H1 (cell line): ENCODE measurements at regions not wholly inside any gene's neighbourhood (a gene's known extent, or its start where the extent isn't known, plus 50 kb on each side); places are given as distances from the start of the nearest gene placed in this dataset.
"Not testable (repeated sequence)": the region's sequence is repeated elsewhere in the genome, so short reads cannot be mapped to it uniquely, and the experiment has no call there.

Experiments used
- CTCF ChIA-PET: fragments of 300-600 bp; sonication (Branson Sonifier 250); formaldehyde crosslinking; loops from one replicate; lab custom pipeline; 2021; ENCODE audit not compliant: partially characterized antibody; lab: Charles Lee
- POLR2A ChIA-PET: fragments of 300-600 bp; sonication (Branson Sonifier 250); formaldehyde crosslinking; loops from one replicate; lab custom pipeline; 2021; ENCODE audit warnings: inconsistent platforms; ENCODE audit not compliant: partially characterized antibody; lab: Charles Lee
- DNase-seq, 2 experiments: peaks; one replicate each; pipeline versions ENCODE4 v3.0.0 to v3.0.0-alpha.2; 2010 to 2022; ENCODE audit warnings: low spot score in 2 of 2, low read depth in 1 of 2, mixed read lengths in 1 of 2
- FAIRE-seq: peaks from 2 replicates; lab custom pipeline; 2011; peaks lifted over from hg19 to GRCh38; lab: Jason Lieb, UNC
- H2AFZ ChIP-seq: 2 replicates; pipeline ENCODE4 v1.8.1; 2012; ENCODE audit warnings: low read length, inconsistent platforms
- H2AK5ac ChIP-seq: 2 replicates; pipeline ENCODE4 v1.6.1; 2013; ENCODE audit warnings: low read depth, low read length
- H2BK120ac ChIP-seq: replicated peaks from 2 replicates; pipeline ENCODE3; 2013; ENCODE audit warnings: low read depth, low read length, inconsistent platforms
- H2BK12ac ChIP-seq: 2 replicates; pipeline ENCODE4 v1.6.1; 2013; ENCODE audit warnings: low read depth, low read length
- H2BK15ac ChIP-seq: 2 replicates; pipeline ENCODE4 v1.6.1; 2013; ENCODE audit warnings: low read length
- H2BK20ac ChIP-seq: 2 replicates; pipeline ENCODE4 v1.6.1; 2013; ENCODE audit warnings: low read length
- H2BK5ac ChIP-seq: 2 replicates; pipeline ENCODE4 v1.6.1; 2013; ENCODE audit warnings: low read depth, low read length
- H3K14ac ChIP-seq: 2 replicates; pipeline ENCODE4 v1.6.1; 2013; ENCODE audit warnings: inconsistent platforms; ENCODE audit not compliant: insufficient read length
- H3K18ac ChIP-seq: 2 replicates; pipeline ENCODE4 v1.6.1; 2013; ENCODE audit warnings: low read length; ENCODE audit errors: extremely low read depth
- H3K23ac ChIP-seq: 2 replicates; pipeline ENCODE4 v1.6.1; 2013; ENCODE audit warnings: inconsistent platforms; ENCODE audit not compliant: insufficient read length
- H3K23me2 ChIP-seq: 2 replicates; pipeline ENCODE4 v1.6.1; 2013; ENCODE audit warnings: low read depth, low read length
- H3K27ac ChIP-seq: 2 replicates; pipeline ENCODE4 v1.6.1; 2011; ENCODE audit warnings: low read depth, low read length, inconsistent platforms
- H3K27me3 ChIP-seq, 4 experiments: replicated peaks in 1 of 4; 1 replicate in 1 of 4; 2 replicates in 3 of 4; pipeline versions ENCODE4 v1.6.1 to v1.8.1; 2011 to 2013; ENCODE audit warnings: low read length in 3 of 4, mild to moderate bottlenecking in 3 of 4, inconsistent platforms in 2 of 4, mixed read lengths in 2 of 4, moderate library complexity in 1 of 4; ENCODE audit not compliant: control insufficient read depth in 3 of 4, insufficient read depth in 3 of 4; ENCODE audit errors: extremely low read depth in 1 of 4
- H3K36me3 ChIP-seq, 4 experiments: 2 replicates each; pipeline versions ENCODE4 v1.6.1 to v1.8.1; 2011 to 2013; ENCODE audit warnings: mild to moderate bottlenecking in 4 of 4, low read length in 3 of 4, moderate library complexity in 2 of 4, control low read depth in 1 of 4, inconsistent platforms in 1 of 4; ENCODE audit not compliant: insufficient read depth in 4 of 4, control insufficient read depth in 2 of 4
- H3K4ac ChIP-seq: replicated peaks from 2 replicates; pipeline ENCODE3; 2013; ENCODE audit warnings: low read length, low read depth, mixed read lengths, inconsistent platforms; ENCODE audit not compliant: insufficient read length
- H3K4me1 ChIP-seq, 4 experiments: replicated peaks in 1 of 4; 1 replicate in 1 of 4; 2 replicates in 3 of 4; pipeline versions ENCODE4 v1.6.1 to v1.8.1; 2011 to 2013; ENCODE audit warnings: low read length in 3 of 4, inconsistent platforms in 2 of 4, mixed read lengths in 1 of 4; ENCODE audit not compliant: insufficient read depth in 4 of 4, control insufficient read depth in 3 of 4
- H3K4me2 ChIP-seq, 2 experiments: 2 replicates each; pipeline versions ENCODE4 v1.6.1 to v1.8.1; 2011 to 2013; ENCODE audit warnings: low read depth in 2 of 2, low read length in 2 of 2, control low read depth in 1 of 2, inconsistent platforms in 1 of 2, mild to moderate bottlenecking in 1 of 2; ENCODE audit not compliant: insufficient read depth in 1 of 2
- H3K4me3 ChIP-seq, 4 experiments: fragments of 200-600, 300-600 bp in 1 of 4; sonication (generic), shearing (Covaris generic), sonication (Bioruptor Twin) in 1 of 4; 2 replicates each; pipeline versions ENCODE4 v1.5.1 to v1.8.1; 2011 to 2016; ENCODE audit warnings: low read length in 4 of 4, low read depth in 3 of 4, control low read depth in 2 of 4, inconsistent platforms in 2 of 4, mild to moderate bottlenecking in 2 of 4, mixed read lengths in 1 of 4, moderate library complexity in 1 of 4; ENCODE audit not compliant: insufficient read depth in 2 of 4; ENCODE audit errors: extremely low read depth in 1 of 4
- H3K56ac ChIP-seq: replicated peaks from 2 replicates; pipeline ENCODE3; 2013; ENCODE audit warnings: low read depth, mild to moderate bottlenecking, mixed read lengths, low read length, inconsistent platforms; ENCODE audit not compliant: insufficient read length
- H3K79me1 ChIP-seq: 2 replicates; pipeline ENCODE4 v1.6.1; 2013; ENCODE audit warnings: low read depth, low read length, control low read depth
- H3K79me2 ChIP-seq, 2 experiments: 2 replicates each; pipeline versions ENCODE4 v1.6.1 to v1.8.1; 2012 to 2013; ENCODE audit warnings: low read length in 2 of 2, mild to moderate bottlenecking in 2 of 2, inconsistent platforms in 1 of 2; ENCODE audit not compliant: insufficient read depth in 2 of 2, control insufficient read depth in 1 of 2
- H3K9ac ChIP-seq, 4 experiments: replicated peaks in 1 of 4; 1 replicate in 1 of 4; 2 replicates in 3 of 4; pipeline versions ENCODE4 v1.6.1 to v1.8.1; 2011 to 2013; ENCODE audit warnings: low read depth in 3 of 4, low read length in 3 of 4, control low read depth in 2 of 4, mild to moderate bottlenecking in 2 of 4, moderate library complexity in 2 of 4, inconsistent platforms in 1 of 4; ENCODE audit errors: extremely low read depth in 1 of 4
- H3K9me3 ChIP-seq, 2 experiments: 2 replicates each; pipeline versions ENCODE4 v1.6.1 to v1.8.1; 2012 to 2013; ENCODE audit warnings: mild to moderate bottlenecking in 2 of 2, moderate library complexity in 2 of 2, control low read depth in 1 of 2, inconsistent platforms in 1 of 2, low read depth in 1 of 2, low read length in 1 of 2, mixed read lengths in 1 of 2; ENCODE audit not compliant: insufficient read depth in 2 of 2
- H4K20me1 ChIP-seq, 2 experiments: replicated peaks in 1 of 2; 2 replicates each; pipeline versions ENCODE3 to v1.8.1; 2011 to 2013; ENCODE audit warnings: inconsistent platforms in 2 of 2, low read length in 2 of 2, mild to moderate bottlenecking in 1 of 2; ENCODE audit not compliant: insufficient read depth in 2 of 2, control insufficient read depth in 1 of 2
- H4K5ac ChIP-seq: 2 replicates; pipeline ENCODE4 v1.6.1; 2013; ENCODE audit warnings: low read length, low read depth, mixed read lengths, inconsistent platforms; ENCODE audit not compliant: insufficient read length
- H4K8ac ChIP-seq: 2 replicates; pipeline ENCODE4 v1.8.0; 2013; ENCODE audit warnings: mild to moderate bottlenecking, moderate library complexity, low read length, inconsistent platforms; ENCODE audit not compliant: insufficient read depth; ENCODE audit errors: extremely low read depth
- H4K91ac ChIP-seq: replicated peaks from 2 replicates; pipeline ENCODE3; 2013; ENCODE audit warnings: low read length, mixed read lengths, inconsistent platforms; ENCODE audit not compliant: insufficient read length
- WGBS, 2 experiments: shearing (Covaris generic) in 1 of 2; methylation state at CpG; one replicate each; pipeline versions ENCODE4 v1.1.6 to v1.1.7; 2013 to 2015; ENCODE audit warnings: low lambda C conversion rate in 2 of 2, mixed read lengths in 2 of 2, inconsistent platforms in 1 of 2, low coverage in 1 of 2, missing lambda C conversion rate in 1 of 2; ENCODE audit not compliant: insufficient replicate concordance in 2 of 2, insufficient coverage in 1 of 2, insufficient read length in 1 of 2; ENCODE audit errors: extremely low coverage in 1 of 2, missing lambda C conversion rate in 1 of 2; 5-methylcytosine and 5-hydroxymethylcytosine counted together

- H2BK5ac ChIP-seq, result not testable (repeated sequence)
- CTCF ChIA-PET, result interaction anchor here (1.2 kb wide), 1 partner anchor 17 kb away, joined by 3 read pairs; no protein-coding TSS in a partner anchor
Observed at GRCh38 chr2:38137958-38138357, 62.0 kb upstream of the CYP1B1 start.

More at GRCh38 chr2:38137958-38138357, 62.0 kb upstream of the CYP1B1 start:
- H3K56ac ChIP-seq, FAIRE-seq, H3K36me3 ChIP-seq, H2AK5ac ChIP-seq, H4K91ac ChIP-seq, H3K27ac ChIP-seq, H4K20me1 ChIP-seq, H3K4me2 ChIP-seq, H3K9ac ChIP-seq, H3K14ac ChIP-seq, H2BK20ac ChIP-seq, H3K27me3 ChIP-seq, H2BK120ac ChIP-seq, H2BK12ac ChIP-seq, H3K79me2 ChIP-seq, H3K18ac ChIP-seq, H3K4ac ChIP-seq, H3K23me2 ChIP-seq, H3K4me3 ChIP-seq, H3K79me1 ChIP-seq, H3K23ac ChIP-seq, H2BK15ac ChIP-seq, H2AFZ ChIP-seq, POLR2A ChIA-PET, DNase-seq, H4K8ac ChIP-seq, H4K5ac ChIP-seq, H3K4me1 ChIP-seq: not testable (repeated sequence)
- peaks cover 9 to 14% of the 10 kb centered on the region in 2 experiments; a peak in 3 of 4 replicates for H3K9me3 ChIP-seq
- WGBS, 2 experiments, result 88% methylated on average over 12 of the region's 12 CpGs; no CpG with 5 or more reads in 1 of the 2 experiments
